GM18505 (cell line): ENCODE measurements at regions not wholly inside any gene's neighbourhood (a gene's known extent, or its start where the extent isn't known, plus 50 kb on each side); places are given as distances from the start of the nearest gene placed in this dataset.

Source experiments
- ATAC-seq: cut with Tn5 transposase; IDR thresholded peaks from one replicate; pipeline ENCODE4 v1.9.1; 2021; ENCODE audit not compliant: unreplicated experiment
- POLR2A ChIP-seq: IDR thresholded peaks from 4 replicates; pipeline ENCODE4 v1.6.1; 2011; ENCODE audit warnings: borderline replicate concordance; ENCODE audit not compliant: insufficient read depth, insufficient read length; ENCODE audit errors: extremely low read depth

DNA sequence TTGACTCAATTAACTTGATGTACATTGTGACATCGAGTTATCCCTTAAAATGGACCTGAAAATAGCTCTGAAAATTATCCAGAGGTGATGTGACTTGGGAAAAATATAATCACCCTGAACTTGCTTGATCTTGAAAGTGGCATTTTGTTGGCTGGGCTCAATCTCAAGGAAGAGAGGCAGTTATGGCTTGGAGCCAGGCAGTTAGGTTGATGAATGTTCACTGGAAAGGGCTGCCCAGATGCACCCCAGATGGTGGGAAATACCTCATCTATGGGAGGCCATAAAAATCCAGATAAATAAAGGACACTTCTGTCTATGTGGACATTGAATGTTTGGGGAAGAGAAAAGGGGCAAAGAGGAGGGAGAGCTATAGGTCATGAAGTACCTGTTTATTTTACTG, 55.7 kb upstream of the OR5AN1 start:
- no peak for ATAC-seq

DNA sequence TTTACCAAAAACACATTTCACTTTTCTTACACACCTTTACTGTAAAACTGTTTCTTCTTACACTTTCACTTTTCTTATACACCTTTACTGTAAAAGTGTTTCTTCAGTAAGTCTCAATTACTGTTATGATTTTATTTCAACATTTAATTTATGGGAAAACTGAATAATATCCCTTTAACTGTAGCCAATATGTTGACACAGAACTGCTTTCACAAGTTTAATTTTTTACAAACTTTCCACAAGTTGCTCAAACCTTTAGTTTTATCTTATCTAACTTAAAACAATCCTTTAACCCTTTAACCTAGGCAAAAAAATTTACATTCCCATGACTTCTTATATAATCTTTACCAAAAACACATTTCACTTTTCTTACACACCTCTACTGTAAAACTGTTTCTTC, 63.3 kb upstream of the OR5AN1 start:
- TF ChIP-seq POLR2A, result no peak
- no peak for ATAC-seq

More for the DNA sequence above, 55.7 kb upstream of the OR5AN1 start:
- no peak for TF ChIP-seq POLR2A

DNA sequence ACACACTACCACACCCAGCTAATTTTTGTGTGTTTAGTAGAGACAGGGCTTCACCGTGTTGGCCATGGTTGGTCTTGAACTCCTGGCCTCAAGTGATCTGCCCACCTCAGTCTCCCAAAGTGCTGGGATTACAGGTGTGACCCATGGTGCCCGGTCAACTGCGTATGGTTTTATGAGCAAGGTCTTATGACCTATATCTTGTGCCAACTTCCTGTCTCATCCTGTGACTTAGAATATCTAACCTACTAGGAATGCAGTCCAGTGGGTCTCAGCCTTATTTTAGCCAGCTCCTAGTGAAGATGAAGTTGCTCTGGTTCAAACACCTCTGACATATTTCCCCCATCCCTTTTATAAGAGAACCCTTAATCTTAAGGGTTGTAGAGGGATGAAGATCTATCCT, 66.1 kb upstream of the OR5AN1 start:
- TF ChIP-seq POLR2A, result no peak
- no peak for ATAC-seq

DNA sequence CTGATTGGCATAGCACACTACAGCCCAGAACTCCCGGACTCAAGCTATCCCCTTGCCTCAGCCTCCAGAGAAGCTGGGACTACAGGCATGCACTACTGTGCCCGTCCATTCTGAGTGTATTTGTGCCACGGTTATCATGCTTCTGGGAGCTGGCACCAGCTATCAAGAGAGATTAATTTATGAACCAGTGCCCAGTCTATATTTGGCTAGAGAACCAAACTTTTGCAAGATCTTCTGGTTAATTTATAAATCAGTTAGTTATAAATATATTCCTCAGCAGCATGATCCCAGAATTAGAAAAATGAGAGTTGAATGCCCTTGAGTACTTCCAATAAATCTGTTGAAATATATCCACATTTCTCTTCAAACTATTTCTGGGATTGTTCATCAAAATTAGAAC, 67.5 kb upstream of the OR5AN1 start:
- ATAC-seq, result no peak
- TF ChIP-seq POLR2A, result no peak

DNA sequence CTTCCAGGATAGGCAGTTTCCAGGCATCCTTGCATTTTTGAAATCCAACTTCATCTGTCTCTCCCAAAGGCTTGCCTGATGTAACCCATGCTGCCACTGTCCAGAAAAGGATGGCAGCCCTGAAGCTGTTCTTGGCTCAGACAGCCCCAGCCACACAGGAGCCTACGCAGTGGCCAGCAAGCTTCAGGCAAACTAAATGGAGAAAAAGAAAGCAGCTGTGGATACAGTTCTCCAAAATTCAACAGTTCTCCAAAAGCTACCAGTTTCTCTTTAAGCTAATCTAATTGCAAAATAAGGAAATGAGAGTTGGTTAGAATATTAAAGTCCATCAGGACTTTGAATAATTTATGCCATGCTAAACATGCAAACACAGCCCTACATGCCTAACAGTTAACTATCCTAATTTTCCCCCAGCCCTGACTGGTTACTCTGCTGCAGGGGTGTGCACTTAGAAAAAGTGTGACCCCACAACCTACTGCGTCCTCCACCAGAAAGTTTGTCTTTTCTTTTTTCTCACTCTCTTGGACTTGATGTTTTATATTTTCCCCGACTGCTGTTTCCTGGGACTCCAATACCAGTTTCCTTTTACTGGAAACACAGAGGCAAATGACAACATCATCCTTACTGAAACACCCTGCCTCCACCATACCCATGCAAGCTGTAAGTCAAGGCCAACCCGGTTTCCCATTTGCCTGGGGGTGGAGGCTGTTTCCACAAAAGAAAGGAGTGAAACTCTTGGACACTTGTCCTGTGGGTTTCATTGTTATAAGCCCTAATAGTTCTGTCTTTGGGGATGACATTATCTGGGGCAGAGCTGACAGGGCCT, 69.1 kb upstream of the OR5AN1 start:
- ATAC-seq, result no peak

DNA sequence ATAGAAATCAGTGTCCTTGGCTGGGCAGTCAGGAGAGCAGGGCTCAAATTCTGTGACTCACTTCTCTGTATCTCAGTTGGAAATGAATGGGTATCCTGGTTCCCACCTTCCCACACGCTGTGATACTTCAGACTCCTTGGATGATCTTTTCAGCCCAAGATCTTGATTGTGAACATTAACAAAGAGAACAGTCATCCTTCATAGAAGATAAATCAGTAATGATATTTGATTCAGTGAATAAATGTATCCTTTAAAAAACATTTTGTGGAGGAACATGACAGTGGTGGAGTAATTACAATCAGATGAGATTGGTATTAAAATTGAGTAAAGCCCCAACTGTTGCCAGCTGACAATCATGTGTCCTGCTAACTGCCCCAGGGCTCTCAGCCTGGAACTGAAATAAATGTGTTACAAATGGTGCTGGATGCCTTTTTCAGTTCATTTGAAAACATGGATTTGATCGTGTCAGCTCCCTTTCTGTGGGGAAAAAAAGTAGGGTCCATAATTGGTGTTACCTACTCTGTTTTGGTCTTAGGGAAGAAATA, 72.9 kb upstream of the OR5AN1 start:
- TF ChIP-seq POLR2A, result no peak
- ATAC-seq, result no peak

More for the DNA sequence above, 69.1 kb upstream of the OR5AN1 start:
- TF ChIP-seq POLR2A, result no peak

DNA sequence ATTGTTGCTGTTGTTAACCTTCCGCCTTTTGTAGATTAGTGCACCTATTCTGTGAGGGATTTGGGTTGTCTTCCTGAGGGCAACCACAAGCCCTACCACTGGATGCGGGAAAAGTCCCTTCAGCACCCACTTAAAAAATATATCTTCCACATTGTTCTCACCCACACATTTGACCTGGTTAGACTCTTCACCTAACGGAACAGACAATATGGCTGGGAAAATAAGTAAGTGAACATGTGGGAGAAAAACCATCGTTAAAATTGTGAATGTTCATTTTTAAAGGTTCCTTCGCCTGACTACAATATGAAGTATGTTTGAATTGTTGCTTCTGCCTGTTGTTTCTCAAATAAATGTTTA, 72.0 kb upstream of the MPEG1 start:
- TF ChIP-seq POLR2A, result no peak
- ATAC-seq, result no peak

DNA sequence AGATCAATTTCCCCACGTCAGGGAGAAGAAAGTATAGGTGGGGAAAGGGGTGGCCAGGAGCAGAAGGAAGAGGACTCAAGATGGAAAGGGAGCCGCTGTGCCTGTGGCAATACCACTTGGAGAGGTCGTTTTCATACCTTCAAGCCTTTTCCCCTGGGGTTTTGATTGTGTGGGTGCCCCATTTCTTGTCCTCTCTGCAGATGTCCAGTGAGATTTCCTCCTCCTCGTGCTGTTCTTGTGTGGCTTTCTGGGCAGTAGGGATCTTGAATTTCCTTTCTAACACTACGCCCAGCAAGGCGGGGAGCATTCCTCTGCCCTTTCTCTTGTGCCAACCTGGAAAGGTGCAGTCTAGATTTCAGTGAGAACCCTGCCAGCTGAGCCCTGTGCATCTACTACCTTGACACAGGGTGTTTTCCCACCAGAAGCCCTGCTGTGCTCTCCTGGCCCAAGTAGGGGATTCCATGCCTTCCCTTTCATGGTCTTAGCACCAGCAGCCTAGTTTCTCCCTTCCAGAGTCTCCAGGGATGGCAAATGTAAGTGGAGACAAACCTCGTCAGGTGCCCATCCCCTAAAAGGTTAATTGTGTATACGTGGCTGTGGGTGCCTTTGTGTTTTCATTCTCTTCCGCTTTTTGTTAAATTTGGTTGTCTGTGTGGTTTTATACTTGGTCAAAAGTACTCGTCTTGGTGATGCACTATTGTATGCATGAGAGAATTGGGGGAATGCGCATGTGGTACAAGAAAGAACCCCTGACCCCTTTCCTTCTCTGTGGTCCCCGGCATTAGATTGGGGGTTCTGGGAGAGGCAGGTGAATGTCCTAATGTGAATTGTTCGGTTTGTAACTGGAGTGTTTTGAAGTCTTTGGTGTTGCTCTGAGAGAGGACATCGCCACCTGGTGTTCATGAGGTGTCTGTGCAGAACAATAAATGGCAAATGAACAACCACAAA, 71.4 kb upstream of the MPEG1 start:
- peak; percentile 61 for ATAC-seq
- TF ChIP-seq POLR2A, result no peak

DNA sequence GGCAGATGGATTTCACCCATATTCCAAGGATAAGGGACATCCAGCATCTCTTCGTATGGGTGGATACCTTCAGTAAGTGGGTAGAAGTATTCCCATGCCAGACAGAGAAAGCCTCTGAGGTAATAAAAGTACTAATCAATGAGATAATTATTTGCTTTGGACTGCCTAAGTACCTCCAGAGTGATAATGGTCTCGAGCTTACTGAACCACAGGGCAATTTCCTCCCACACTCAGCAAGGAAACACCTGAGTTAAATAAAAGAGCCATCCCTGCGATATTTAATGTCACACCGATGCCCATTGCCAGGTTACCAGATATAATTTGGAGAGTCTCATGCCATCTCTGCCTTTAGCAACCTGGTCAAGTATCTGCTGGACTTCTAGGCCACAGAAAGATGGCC, 70.6 kb upstream of the MPEG1 start:
- ATAC-seq, result no peak
- TF ChIP-seq POLR2A, result no peak

DNA sequence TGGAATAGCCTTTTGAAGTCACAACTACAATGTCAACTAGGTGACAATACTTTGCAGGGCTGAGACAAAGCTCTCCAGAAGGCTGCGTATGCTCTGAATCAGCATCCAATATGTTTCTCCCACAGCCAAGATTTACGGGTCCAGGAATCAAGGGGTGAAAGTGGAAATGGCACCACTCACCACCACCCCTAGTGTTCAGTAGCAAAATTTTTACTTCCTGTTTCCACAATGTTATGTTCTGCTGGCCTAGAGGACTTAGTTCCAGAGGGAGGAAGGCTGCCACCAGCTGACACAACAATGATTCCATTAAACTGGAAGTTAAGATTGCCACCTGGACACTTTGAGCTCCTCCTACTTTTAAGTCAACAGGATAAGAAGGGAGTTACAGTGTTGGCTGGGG, 68.5 kb upstream of the MPEG1 start:
- no peak for ATAC-seq
- TF ChIP-seq POLR2A, result no peak

DNA sequence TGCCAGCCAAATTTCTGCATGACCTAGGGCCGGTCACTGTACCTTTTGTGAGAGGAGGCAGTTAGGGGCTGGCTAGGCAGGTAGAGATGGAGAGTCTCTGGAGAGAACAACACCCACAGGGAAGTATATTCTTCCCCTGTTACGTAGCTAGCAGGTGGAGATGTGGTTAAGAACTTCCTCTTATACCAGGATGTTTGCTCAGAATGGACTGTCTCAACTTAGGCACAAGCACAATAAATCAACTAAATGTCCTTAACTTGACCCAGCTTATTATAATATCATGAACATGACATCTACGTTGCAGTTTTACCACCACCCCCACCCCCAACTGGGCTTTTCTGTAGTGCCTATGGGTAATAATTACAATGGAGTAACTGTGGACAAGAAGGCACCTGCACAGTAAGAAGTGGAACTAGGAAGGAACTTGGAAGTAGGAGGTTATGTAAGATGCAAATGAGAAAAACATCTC, 60.7 kb upstream of the MPEG1 start:
- peak; percentile 92 for ATAC-seq
- TF ChIP-seq POLR2A, result no peak

DNA sequence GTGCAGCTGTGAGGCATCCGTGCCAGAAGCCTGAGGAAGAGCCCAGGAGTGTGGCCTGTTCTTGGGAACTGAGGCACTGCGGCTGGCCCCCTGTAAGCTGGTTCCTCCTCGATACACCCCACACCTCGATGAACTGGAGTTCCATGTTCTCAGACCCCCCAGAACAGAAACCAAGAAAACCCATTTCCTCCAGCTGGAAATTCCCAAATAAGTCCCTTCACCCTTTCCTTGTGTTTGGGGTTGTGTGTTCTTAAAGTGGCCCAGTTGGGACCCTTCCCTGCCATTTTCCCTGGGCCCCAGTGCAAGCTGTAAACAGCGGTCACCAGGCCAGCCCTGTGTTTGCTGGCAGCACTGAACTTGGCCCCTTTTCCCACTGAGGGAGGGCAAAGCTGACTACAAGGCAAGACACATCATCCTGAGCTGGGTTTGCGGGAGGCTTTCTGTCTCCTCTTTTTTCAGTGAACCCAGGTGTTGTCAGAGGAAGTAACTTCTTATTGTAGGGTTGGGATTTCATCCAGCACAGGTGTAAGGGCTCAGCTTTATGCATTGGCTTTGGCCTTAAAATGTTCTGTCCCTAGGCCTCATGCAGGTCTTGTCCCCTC, 60.1 kb upstream of the MPEG1 start:
- peak; percentile 14 for ATAC-seq
- no peak for TF ChIP-seq POLR2A

DNA sequence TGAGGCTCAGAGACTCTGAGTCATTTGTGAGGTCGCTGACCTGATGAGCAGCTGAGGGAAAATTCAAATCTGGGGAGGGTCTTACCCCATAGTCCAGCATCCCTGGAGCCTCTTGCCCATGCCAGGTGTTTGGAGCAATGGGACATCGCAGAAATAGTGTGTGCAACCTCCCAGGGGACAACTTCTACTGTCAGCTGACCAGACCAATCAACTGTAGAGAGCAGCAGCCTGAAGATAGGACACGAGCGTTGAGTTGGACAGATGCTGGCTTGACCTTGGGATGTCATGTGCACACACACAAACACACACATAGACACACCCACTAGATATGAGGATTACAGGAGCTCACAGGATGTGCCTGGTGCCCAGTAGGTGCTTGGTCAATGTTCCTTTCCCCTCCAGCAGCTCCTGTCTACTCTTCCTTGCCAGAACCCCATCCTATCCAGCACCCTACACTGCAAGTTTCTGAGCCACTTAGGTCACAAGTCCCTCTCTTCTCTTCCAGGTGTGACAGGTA, 59.1 kb upstream of the MPEG1 start:
- ATAC-seq, result no peak
- no peak for TF ChIP-seq POLR2A
